HepG2 (cell line): ENCODE measurements at regions not wholly inside any gene's neighbourhood (a gene's known extent, or its start where the extent isn't known, plus 50 kb on each side); places are given as distances from the start of the nearest gene placed in this dataset.

Experiments
- ATAC-seq: fragments of 200-7000 bp; cut with Tn5 transposase; 3 replicates; pipeline ENCODE4 v1.9.1; 2020; ENCODE audit warnings: mild to moderate bottlenecking, moderate library complexity
- BruUV-seq: library from RNA; stranded (reverse); fragments of 400-500 nt; replicated peaks from 2 replicates; lab custom pipeline; 2021; lab: Mats Ljungman, UMichigan
- CTCF ChIA-PET: fragments of 300-600 bp; formaldehyde crosslinking; extraction: SDS; loops from one replicate; lab custom pipeline; 2021; ENCODE audit warnings: low total read pairs, inconsistent platforms, low intra/inter-chr PET ratio; lab: Yijun Ruan, JAX
- POLR2A ChIA-PET: fragments of 350-600 bp; sonication (Branson Sonifier 250); formaldehyde crosslinking; loops from one replicate; lab custom pipeline; 2020; ENCODE audit warnings: antibody characterized with exemption, inconsistent platforms; lab: Yijun Ruan, JAX
- DNase-seq: peaks from one replicate; pipeline ENCODE4 v3.0.0-alpha.2; 2015; ENCODE audit warnings: low spot score
- FAIRE-seq: peaks from 3 replicates; lab custom pipeline; 2011; peaks lifted over from hg19 to GRCh38; lab: Jason Lieb, UNC
- H2AFZ ChIP-seq: one replicate; pipeline ENCODE4 v1.6.1; 2011; ENCODE audit warnings: low read length, inconsistent platforms
- H3K27ac ChIP-seq: fragments of 300-600 bp; 3 replicates; pipeline ENCODE4 v1.8.0; 2011; ENCODE audit warnings: mixed run types, mild to moderate bottlenecking, mixed read lengths, low read length, inconsistent platforms; ENCODE audit not compliant: insufficient read depth; ENCODE audit errors: extremely low read length
- H3K27me3 ChIP-seq, 2 experiments: fragments of 200-600 bp in 1 of 2; 2 replicates in 1 of 2; 3 replicates in 1 of 2; pipeline versions ENCODE4 v1.6.0 to v1.8.0; 2011; ENCODE audit warnings: low read length in 2 of 2, mild to moderate bottlenecking in 2 of 2, moderate library complexity in 2 of 2, inconsistent platforms in 1 of 2; ENCODE audit not compliant: insufficient read depth in 2 of 2, control insufficient read depth in 1 of 2
- H3K36me3 ChIP-seq, 2 experiments: fragments of 200-600 bp in 1 of 2; replicated peaks in 1 of 2; 2 replicates in 1 of 2; 3 replicates in 1 of 2; pipeline versions ENCODE4 v1.5.1 to v1.8.0; 2011; ENCODE audit warnings: low read length in 2 of 2, inconsistent platforms in 1 of 2; ENCODE audit not compliant: insufficient read depth in 2 of 2, control insufficient read depth in 1 of 2
- H3K4me1 ChIP-seq: 2 replicates; pipeline ENCODE4 v1.5.1; 2012; ENCODE audit warnings: low read length, inconsistent platforms; ENCODE audit not compliant: insufficient read depth
- H3K4me2 ChIP-seq: 2 replicates; pipeline ENCODE4 v1.6.0; 2011; ENCODE audit warnings: low read depth, low read length, inconsistent platforms
- H3K4me3 ChIP-seq, 3 experiments: fragments of 200-600 bp in 1 of 3; sonication (generic), shearing (Covaris generic) in 1 of 3; replicated peaks in 1 of 3; 2 replicates each; pipeline ENCODE4 v1.5.1; 2011 to 2016; ENCODE audit warnings: low read length in 3 of 3, inconsistent platforms in 2 of 3, low read depth in 2 of 3, mild to moderate bottlenecking in 2 of 3, control low read depth in 1 of 3, mixed read lengths in 1 of 3; ENCODE audit not compliant: insufficient read depth in 1 of 3
- H3K79me2 ChIP-seq: one replicate; pipeline ENCODE4 v1.6.1; 2011; ENCODE audit warnings: low read length, inconsistent platforms; ENCODE audit not compliant: insufficient read depth
- H3K9ac ChIP-seq: 2 replicates; pipeline ENCODE4 v1.6.0; 2011; ENCODE audit warnings: mild to moderate bottlenecking, low read depth, low read length, inconsistent platforms; ENCODE audit not compliant: insufficient read depth
- H3K9me3 ChIP-seq: 2 replicates; pipeline ENCODE4 v1.5.1; 2012; ENCODE audit warnings: mild to moderate bottlenecking, low read length
- H4K20me1 ChIP-seq: 2 replicates; pipeline ENCODE4 v1.6.0; 2011; ENCODE audit warnings: inconsistent platforms, mild to moderate bottlenecking, low read length, moderate library complexity; ENCODE audit not compliant: insufficient read depth
- ATF7-NPFF ChIP-seq: sonication (generic); formaldehyde crosslinking; IDR thresholded peaks from 2 replicates; pipeline ENCODE4 v1.8.1; 2023; ENCODE audit warnings: mild to moderate bottlenecking, low read depth, missing genetic modification reagents, moderate library complexity
- TFDP1 ChIP-seq: IDR thresholded peaks from 2 replicates; pipeline ENCODE4 v1.6.1; 2016; ENCODE audit warnings: missing compliant biosample characterization, missing genetic modification reagents, borderline replicate concordance
- U2AF1 ChIP-seq: fragments of 200-400 bp; formaldehyde crosslinking; optimal IDR thresholded peaks from 2 replicates; pipeline ENCODE3; 2017; ENCODE audit warnings: mild to moderate bottlenecking, low read depth, low read length
- ZBTB34 ChIP-seq: sonication (generic); formaldehyde crosslinking; IDR thresholded peaks from 2 replicates; pipeline ENCODE4 v1.8.0; 2022; ENCODE audit warnings: mild to moderate bottlenecking, missing genetic modification reagents
- ZFP37 ChIP-seq: sonication (generic); formaldehyde crosslinking; IDR thresholded peaks from 2 replicates; pipeline ENCODE4 v1.4.0; 2020; ENCODE audit warnings: missing genetic modification reagents, borderline replicate concordance
- ZNF570 ChIP-seq: sonication (generic); formaldehyde crosslinking; IDR thresholded peaks from 2 replicates; pipeline ENCODE4 v1.4.0; 2020; ENCODE audit warnings: mild to moderate bottlenecking, missing genetic modification reagents, borderline replicate concordance
- ZSCAN31 ChIP-seq: sonication (generic); formaldehyde crosslinking; IDR thresholded peaks from 2 replicates; pipeline ENCODE4 v1.5.0; 2020; ENCODE audit warnings: low read depth, mild to moderate bottlenecking, missing genetic modification reagents
- WGBS: methylation state at CpG from one replicate; pipeline ENCODE4 v1.1.6; 2017; ENCODE audit warnings: low lambda C conversion rate; 5-methylcytosine and 5-hydroxymethylcytosine counted together
- in situ Hi-C: cut with HindIII; loops from 2 replicates; pipeline ENCODE4 v1.10.0; 2017; ENCODE audit warnings: low pct_unique_long_range_greater_than_20kb; ENCODE audit not compliant: extremely low pct_ligation_motif_present
- intact Hi-C: fragments of 100-400 bp; cut with micrococcal nuclease; formaldehyde crosslinking; loops from one replicate; pipeline ENCODE4 v1.10.0; 2022; ENCODE audit not compliant: unreplicated experiment

GRCh38 chr9:81753436-81753835 lies 64.1 kb upstream of the TLE1 start:
- H3K9me3 ChIP-seq, result no peaks in the 10 kb centered on the region
- POLR2A ChIA-PET, result no interaction called here
- WGBS, result 45% methylated on average over 4 of the region's 4 CpGs
- no peaks in the 10 kb centered on the region for H3K79me2 ChIP-seq
- H3K27me3 ChIP-seq, result peaks cover 0 to 3% of the 10 kb centered on the region in 2 experiments; a peak in 1 of 5 replicates
- no peak for DNase-seq
- intact Hi-C loops, result no loop called here
- no peak overlapping the region for H3K27ac ChIP-seq
- H3K4me2 ChIP-seq, result no peak overlapping the region
- no TSS peak for BruUV-seq
- no peak overlapping the region for H2AFZ ChIP-seq
- no peaks in the 10 kb centered on the region for H4K20me1 ChIP-seq
- TF ChIP-seq ATF7-NPFF (no peak), U2AF1 (no peak)
- TF ChIP-seq, all 625 proteins: peak for 0
- H3K4me1 ChIP-seq, result no peaks in the 10 kb centered on the region
- FAIRE-seq (no peak), ATAC-seq (no peak)
- no peaks in the 10 kb centered on the region for H3K36me3 ChIP-seq
- in situ Hi-C loops, result no loop called here
- CTCF ChIA-PET, result no interaction called here
- H3K9ac ChIP-seq, result no peak overlapping the region
- no peak overlapping the region for H3K4me3 ChIP-seq

GRCh38 chr9:81754245-81754644 lies 64.9 kb upstream of the TLE1 start:
- no peak for FAIRE-seq
- Histone ChIP-seq H3K27ac (no peak overlapping the region), H3K4me3 (no peak overlapping the region), H3K9ac (no peak overlapping the region), H3K4me1 (no peaks in the 10 kb centered on the region), H3K9me3 (no peaks in the 10 kb centered on the region), H3K79me2 (no peaks in the 10 kb centered on the region), H3K4me2 (no peak overlapping the region), H4K20me1 (no peaks in the 10 kb centered on the region), H3K36me3 (no peaks in the 10 kb centered on the region), H2AFZ (no peak overlapping the region), H3K27me3 (peaks cover 0 to 3% of the 10 kb centered on the region in 2 experiments; a peak in 1 of 5 replicates)
- no TSS peak for BruUV-seq
- ChIA-PET POLR2A (no interaction called here), CTCF (no interaction called here)
- no peak for ATAC-seq
- in situ Hi-C loops (no loop called here), intact Hi-C loops (no loop called here)
- no peak for DNase-seq
- no peak for TF ChIP-seq ZBTB34 (CRISPR knock-in tag)
- TF ChIP-seq TFDP1 (CRISPR knock-in tag), result no peak
- no peak for TF ChIP-seq ZFP37 (CRISPR knock-in tag)
- no peak for TF ChIP-seq ZNF570 (CRISPR knock-in tag)
- TF ChIP-seq ZSCAN31 (CRISPR knock-in tag), result no peak
